Mesothelial cell of epicardium (in vitro differentiated cells): ENCODE measurements at regions not wholly inside any gene's neighbourhood (a gene's known extent, or its start where the extent isn't known, plus 50 kb on each side); places are given as distances from the start of the nearest gene placed in this dataset.

ENCODE experiments used
- DNase-seq, 2 experiments: peaks; one replicate each; pipeline ENCODE4 v3.0.0; 2021; ENCODE audit warnings: low spot score in 2 of 2; ENCODE audit not compliant: unreplicated experiment in 2 of 2
- H3K27ac Mint-ChIP-seq: 2 replicates; pipeline ENCODE4 v1.8.0; 2021; ENCODE audit warnings: mixed read lengths
- H3K27me3 Mint-ChIP-seq: 2 replicates; pipeline ENCODE4 v1.8.0; 2021; ENCODE audit warnings: low read depth, mixed read lengths
- H3K36me3 Mint-ChIP-seq: 2 replicates; pipeline ENCODE4 v1.8.0; 2021; ENCODE audit warnings: mixed read lengths
- H3K4me1 Mint-ChIP-seq: 2 replicates; pipeline ENCODE4 v1.8.0; 2021; ENCODE audit warnings: mixed read lengths
- H3K4me3 Mint-ChIP-seq: 2 replicates; pipeline ENCODE4 v1.8.0; 2021; ENCODE audit warnings: mild to moderate bottlenecking, moderate library complexity, mixed read lengths
- H3K9me3 Mint-ChIP-seq: 2 replicates; pipeline ENCODE4 v1.8.0; 2021; ENCODE audit warnings: mixed read lengths
- TF ChIP-seq, protein P1 (sequence below): fragments of 200-600 bp; sonication (generic); IDR thresholded peaks from one replicate; pipeline ENCODE4 v1.5.0; 2021; ENCODE audit warnings: antibody characterized with exemption; ENCODE audit not compliant: unreplicated experiment

DNA sequence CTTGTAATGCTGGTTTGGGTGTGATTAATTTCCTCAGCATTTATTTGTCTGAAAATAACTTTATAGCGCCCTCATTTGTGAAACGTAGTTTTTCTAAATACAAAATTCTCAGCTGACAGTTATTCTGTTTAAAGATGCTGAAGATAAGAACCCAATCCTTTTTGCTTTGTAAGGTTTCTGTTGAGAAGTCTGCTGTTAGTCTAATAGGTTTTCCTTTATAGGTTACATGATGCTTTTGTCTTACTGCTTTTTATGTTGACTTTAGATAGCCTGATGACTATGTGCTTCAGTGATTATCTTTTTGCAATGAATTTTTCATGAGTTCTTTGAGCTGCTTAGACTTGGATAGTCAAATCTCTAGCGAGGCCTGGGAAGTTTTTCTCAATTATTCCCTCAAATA, 168.6 kb upstream of the PDE3A start:
- H3K27me3 Mint-ChIP-seq = no peaks in the 10 kb centered on the region
- peaks cover 1% of the 10 kb centered on the region for H3K36me3 Mint-ChIP-seq
- H3K27ac Mint-ChIP-seq = no peak overlapping the region
- H3K9me3 Mint-ChIP-seq = peaks cover 39% of the 10 kb centered on the region
- DNase-seq = no peak
- no peak overlapping the region for H3K4me3 Mint-ChIP-seq
- TF ChIP-seq, protein P1, sequence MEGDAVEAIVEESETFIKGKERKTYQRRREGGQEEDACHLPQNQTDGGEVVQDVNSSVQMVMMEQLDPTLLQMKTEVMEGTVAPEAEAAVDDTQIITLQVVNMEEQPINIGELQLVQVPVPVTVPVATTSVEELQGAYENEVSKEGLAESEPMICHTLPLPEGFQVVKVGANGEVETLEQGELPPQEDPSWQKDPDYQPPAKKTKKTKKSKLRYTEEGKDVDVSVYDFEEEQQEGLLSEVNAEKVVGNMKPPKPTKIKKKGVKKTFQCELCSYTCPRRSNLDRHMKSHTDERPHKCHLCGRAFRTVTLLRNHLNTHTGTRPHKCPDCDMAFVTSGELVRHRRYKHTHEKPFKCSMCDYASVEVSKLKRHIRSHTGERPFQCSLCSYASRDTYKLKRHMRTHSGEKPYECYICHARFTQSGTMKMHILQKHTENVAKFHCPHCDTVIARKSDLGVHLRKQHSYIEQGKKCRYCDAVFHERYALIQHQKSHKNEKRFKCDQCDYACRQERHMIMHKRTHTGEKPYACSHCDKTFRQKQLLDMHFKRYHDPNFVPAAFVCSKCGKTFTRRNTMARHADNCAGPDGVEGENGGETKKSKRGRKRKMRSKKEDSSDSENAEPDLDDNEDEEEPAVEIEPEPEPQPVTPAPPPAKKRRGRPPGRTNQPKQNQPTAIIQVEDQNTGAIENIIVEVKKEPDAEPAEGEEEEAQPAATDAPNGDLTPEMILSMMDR = no peak
- H3K4me1 Mint-ChIP-seq = peaks cover 3% of the 10 kb centered on the region

DNA sequence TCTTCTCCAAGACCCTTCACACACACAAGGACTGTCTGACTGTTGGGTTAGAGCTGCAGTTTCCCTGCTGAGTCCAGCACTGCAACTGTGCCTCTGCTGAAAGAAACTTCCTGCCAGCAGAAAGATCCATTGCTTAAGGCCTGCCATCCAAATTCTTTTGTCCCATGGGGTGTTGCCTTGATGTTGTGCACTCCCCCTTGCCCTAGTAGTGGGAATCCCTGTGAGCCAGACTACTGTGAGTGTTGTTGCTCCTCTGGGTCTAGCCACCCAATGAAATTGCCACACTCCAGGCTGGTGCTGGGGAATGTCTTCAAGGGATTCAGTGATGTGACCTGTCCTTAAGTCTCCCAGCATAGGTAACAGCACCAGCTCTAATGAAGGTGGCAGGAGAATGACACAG, 166.6 kb upstream of the PDE3A start:
- DNase-seq = no peak
- Mint-ChIP-seq H3K27me3 (no peaks in the 10 kb centered on the region), H3K4me1 (peaks cover 18% of the 10 kb centered on the region), H3K4me3 (no peak overlapping the region), H3K27ac (no peak overlapping the region), H3K36me3 (peaks cover 1% of the 10 kb centered on the region), H3K9me3 (peaks cover 22% of the 10 kb centered on the region)
- TF ChIP-seq, protein P1 = no peak

DNA sequence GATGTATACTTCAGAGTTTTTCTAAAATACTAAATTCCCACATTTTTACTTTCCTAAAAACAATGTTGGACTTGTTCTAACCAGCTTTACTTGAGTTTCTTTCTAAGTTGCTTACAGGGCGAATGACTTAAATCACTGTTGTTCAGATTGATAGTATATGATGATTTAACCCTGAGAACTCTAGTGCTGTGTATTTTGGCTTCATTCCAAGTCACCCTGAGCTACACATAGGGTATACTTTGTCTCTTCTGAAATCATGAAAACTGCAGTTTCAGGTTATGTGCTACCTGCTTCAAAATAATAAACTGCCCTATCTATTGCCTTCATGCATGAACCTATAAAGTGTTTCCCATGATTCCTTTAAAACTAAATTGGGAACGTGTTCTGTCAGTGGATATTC, 162.5 kb upstream of the PDE3A start:
- Mint-ChIP-seq H3K4me1 (peaks cover 20% of the 10 kb centered on the region), H3K27ac (peak overlapping the region; percentile 79)

DNA sequence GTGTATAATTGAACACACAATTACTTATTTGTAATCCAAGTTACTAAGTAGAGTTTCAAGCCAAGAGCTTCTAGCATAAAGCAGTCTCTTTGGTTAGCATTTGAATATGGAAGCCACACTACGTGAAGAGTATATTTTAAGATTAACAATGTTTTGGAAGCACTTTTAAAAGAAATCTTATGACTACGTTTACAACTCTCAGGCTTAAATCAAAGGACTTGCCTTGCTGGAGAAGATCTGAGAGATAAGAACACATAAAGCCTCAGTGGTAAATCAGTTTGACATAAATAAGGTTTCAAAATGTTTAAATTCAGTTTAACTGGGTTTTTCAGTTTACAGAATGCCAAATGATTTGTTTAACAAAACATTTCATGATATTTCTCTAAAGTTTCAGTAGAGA, 161.9 kb upstream of the PDE3A start:
- DNase-seq = no peak
- no peaks in the 10 kb centered on the region for H3K27me3 Mint-ChIP-seq
- H3K9me3 Mint-ChIP-seq = no peaks in the 10 kb centered on the region
- H3K4me1 Mint-ChIP-seq = peaks cover 20% of the 10 kb centered on the region
- H3K27ac Mint-ChIP-seq = peak overlapping the region; percentile 79
- H3K4me3 Mint-ChIP-seq = no peak overlapping the region
- TF ChIP-seq, protein P1 = no peak
- no peaks in the 10 kb centered on the region for H3K36me3 Mint-ChIP-seq

More for the DNA sequence above, 162.5 kb upstream of the PDE3A start:
- Mint-ChIP-seq H3K9me3 (peaks cover 1% of the 10 kb centered on the region), H3K36me3 (no peaks in the 10 kb centered on the region), H3K27me3 (no peaks in the 10 kb centered on the region), H3K4me3 (no peak overlapping the region)
- TF ChIP-seq, protein P1 = no peak
- no peak for DNase-seq

DNA sequence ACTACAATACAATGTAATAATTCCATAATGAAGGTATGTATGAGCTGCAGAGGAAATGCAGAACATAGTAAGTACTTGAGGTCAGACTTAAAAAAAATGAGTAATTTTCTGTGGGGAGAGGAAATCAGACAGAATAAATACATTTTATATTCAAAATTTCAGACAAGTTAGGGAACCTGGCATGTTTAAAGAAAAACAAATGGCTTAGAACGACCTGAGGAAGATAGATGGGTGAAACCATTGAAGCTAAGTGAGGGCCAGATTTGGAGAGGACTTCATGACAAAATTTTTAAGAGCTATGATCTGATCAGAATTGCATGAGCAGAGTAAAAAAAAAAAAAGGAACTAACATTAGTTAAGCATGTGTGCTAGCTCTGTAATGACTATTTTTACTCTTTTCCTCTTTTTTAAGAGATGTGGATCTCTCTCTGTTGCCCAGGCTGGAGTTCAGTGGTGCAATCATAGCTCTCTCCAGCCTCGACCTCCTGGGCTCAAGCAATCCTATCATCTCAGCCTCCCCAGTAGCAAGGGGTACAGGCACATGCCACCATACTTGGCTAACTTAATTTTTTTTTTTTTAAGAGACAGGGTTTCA, 157.6 kb upstream of the PDE3A start:
- H3K36me3 Mint-ChIP-seq = no peaks in the 10 kb centered on the region
- H3K4me1 Mint-ChIP-seq = peaks cover 34% of the 10 kb centered on the region
- H3K9me3 Mint-ChIP-seq = no peaks in the 10 kb centered on the region
- no peak for DNase-seq
- H3K27ac Mint-ChIP-seq = no peak overlapping the region
- H3K27me3 Mint-ChIP-seq = no peaks in the 10 kb centered on the region
- no peak overlapping the region for H3K4me3 Mint-ChIP-seq
- TF ChIP-seq, protein P1 = no peak

DNA sequence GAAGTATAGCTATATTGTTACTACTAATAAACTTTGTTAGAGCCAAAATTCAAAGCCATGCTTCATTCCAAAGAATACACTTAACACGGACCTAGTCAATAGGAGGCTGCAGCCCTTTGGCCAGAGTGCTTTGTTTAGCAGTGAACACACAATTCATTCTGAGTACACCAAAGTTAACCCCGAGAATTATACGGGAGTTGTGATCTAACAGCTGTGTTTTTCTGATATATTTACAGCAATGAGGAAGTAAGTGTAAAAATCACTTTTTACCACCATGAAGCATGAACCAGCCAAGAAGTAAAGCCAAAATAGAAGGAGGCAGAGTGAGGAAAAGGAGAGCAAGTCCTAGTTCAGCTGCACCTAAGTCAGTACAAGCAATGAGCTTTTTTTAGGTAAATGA, 156.8 kb upstream of the PDE3A start:
- H3K4me1 Mint-ChIP-seq = peaks cover 25% of the 10 kb centered on the region
- no peaks in the 10 kb centered on the region for H3K36me3 Mint-ChIP-seq
- TF ChIP-seq, protein P1 = no peak
- H3K27ac Mint-ChIP-seq = no peak overlapping the region
- no peaks in the 10 kb centered on the region for H3K27me3 Mint-ChIP-seq
- DNase-seq = no peak
- no peaks in the 10 kb centered on the region for H3K9me3 Mint-ChIP-seq
- no peak overlapping the region for H3K4me3 Mint-ChIP-seq
